ENCODE measurements at regions not wholly inside any gene's neighbourhood (a gene's known extent, or its start where the extent isn't known, plus 50 kb on each side); places are given as distances from the start of the nearest gene placed in this dataset.
A peak's percentile ranks its signal among the peaks of the same experiment; 100 is the strongest.

DNA sequence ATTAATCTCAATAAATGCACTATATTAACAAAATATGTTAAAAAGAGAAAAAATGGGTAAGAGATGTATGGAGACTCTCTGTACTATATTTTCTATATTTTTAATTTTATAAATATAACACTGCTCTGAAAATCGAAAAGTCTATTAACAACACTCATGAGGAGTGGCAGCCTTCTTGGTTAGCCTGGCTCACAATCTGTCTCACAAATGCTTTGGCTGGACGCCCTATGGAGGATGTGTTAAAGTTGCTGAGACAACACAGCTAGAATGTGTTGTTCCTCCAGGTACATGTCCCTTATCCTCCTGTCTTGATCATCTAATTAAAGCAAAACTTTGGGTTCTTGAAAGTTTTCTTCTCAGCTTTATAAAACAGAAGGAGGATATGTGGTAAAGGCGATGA, 396.6 kb upstream of the PCDH20 start:
- Histone ChIP-seq H3K9me3 (no peaks in the 10 kb centered on the region), H3K4me1 (no peaks in the 10 kb centered on the region), H3K4me3 (no peak overlapping the region), H3K27ac (no peak overlapping the region), H3K36me3 (ENCODE audit: insufficient read depth in 1 of 2, low read depth in 1 of 2) (no peaks in the 10 kb centered on the region), H3K27me3 (ENCODE audit: insufficient read depth in 3 of 3, low read length in 2 of 3) (no peaks in the 10 kb centered on the region)
- 83 to 90% (median 85%) methylated on average over 3 of the region's 3 CpGs for WGBS, 3 donors
- intact Hi-C loops (cut with DNase I), result no loop called here
- TF ChIP-seq CTCF (IDR thresholded peaks at IDR 0.05), result no peak
- ATAC-seq (no peak), DNase-seq (no peak)

DNA sequence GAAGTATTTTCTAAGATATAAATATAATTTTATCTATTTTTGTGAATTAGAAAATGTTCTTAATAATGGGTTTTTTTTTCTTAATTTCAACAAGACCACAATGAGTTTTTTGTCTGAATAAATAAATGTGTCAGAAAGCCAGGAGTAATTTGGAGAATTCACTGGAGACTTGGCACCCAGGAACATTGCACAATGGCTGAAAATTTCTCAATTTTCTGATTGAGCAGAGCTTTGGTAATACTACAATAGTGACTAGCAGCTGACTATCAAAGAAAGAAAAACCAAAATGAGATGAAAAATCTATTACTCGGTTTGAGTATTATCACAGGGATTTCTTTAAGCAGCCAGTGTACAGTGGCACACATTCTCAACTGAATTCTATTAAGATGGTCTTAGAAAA, 394.4 kb upstream of the PCDH20 start:
- 42 to 50% (median 43%) methylated on average over 1 of the region's 1 CpG for WGBS, 3 donors
- H3K27me3 ChIP-seq (ENCODE audit: insufficient read depth in 3 of 3, low read length in 2 of 3), result no peaks in the 10 kb centered on the region
- intact Hi-C loops (cut with DNase I), result no loop called here
- no peak overlapping the region for H3K27ac ChIP-seq
- no peaks in the 10 kb centered on the region for H3K4me1 ChIP-seq
- H3K4me3 ChIP-seq, result no peak overlapping the region
- no peak for TF ChIP-seq CTCF (IDR thresholded peaks at IDR 0.05)
- no peaks in the 10 kb centered on the region for H3K36me3 ChIP-seq (ENCODE audit: insufficient read depth in 1 of 2, low read depth in 1 of 2)
- no peaks in the 10 kb centered on the region for H3K9me3 ChIP-seq
- ATAC-seq (no peak), DNase-seq (no peak)

- no peak for ATAC-seq
- no peaks in the 10 kb centered on the region for H3K4me1 ChIP-seq
- 94 to 100% (median 97%) methylated on average over 1 of the region's 1 CpG for WGBS, 3 donors
- H3K27ac ChIP-seq, result no peak overlapping the region
- H3K4me3 ChIP-seq, result no peak overlapping the region
- H3K36me3 ChIP-seq (ENCODE audit: insufficient read depth in 1 of 2, low read depth in 1 of 2), result no peaks in the 10 kb centered on the region
- no peak for DNase-seq
- H3K9me3 ChIP-seq, result no peaks in the 10 kb centered on the region
- intact Hi-C loops (cut with DNase I), result no loop called here
- no peaks in the 10 kb centered on the region for H3K27me3 ChIP-seq (ENCODE audit: insufficient read depth in 3 of 3, low read length in 2 of 3)
- TF ChIP-seq CTCF (IDR thresholded peaks at IDR 0.05), result no peak
Measured at GRCh38 chr13:61797397-61797796, 381.7 kb upstream of the PCDH20 start.

GRCh38 chr13:61795580-61795979, 379.9 kb upstream of the PCDH20 start:
- Histone ChIP-seq H3K9me3 (no peaks in the 10 kb centered on the region), H3K27ac (no peak overlapping the region), H3K4me1 (no peaks in the 10 kb centered on the region), H3K27me3 (ENCODE audit: insufficient read depth in 3 of 3, low read length in 2 of 3) (no peaks in the 10 kb centered on the region), H3K4me3 (no peak overlapping the region), H3K36me3 (ENCODE audit: insufficient read depth in 1 of 2, low read depth in 1 of 2) (no peaks in the 10 kb centered on the region)
- intact Hi-C loops (cut with DNase I), result no loop called here
- DNase-seq, result no peak
- 20 to 30% (median 24%) methylated on average over 1 of the region's 1 CpG for WGBS, 3 donors
- TF ChIP-seq CTCF (IDR thresholded peaks at IDR 0.05), result no peak
- ATAC-seq, result peak in 1 of 4 donors; percentile 56

DNA sequence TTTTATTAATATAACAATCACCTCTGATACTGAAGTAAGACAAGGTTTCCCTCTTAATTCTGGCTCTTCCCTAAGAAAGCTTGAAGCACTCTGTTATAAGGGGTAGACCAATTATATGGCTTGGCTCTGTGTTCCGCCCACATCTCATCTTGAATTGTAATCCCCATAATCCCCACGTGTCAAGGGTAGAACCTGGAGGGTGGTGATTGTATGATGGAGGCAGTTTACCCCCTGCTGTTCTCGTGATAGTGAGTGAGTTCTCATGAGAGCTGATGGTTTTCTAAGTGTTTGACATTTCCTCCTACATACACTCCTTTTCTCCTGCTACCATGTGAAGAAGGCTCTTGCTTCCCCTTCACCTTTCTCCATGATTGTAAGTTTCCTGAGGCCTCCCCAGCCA, 363.8 kb upstream of the PCDH20 start:
- no peak for ATAC-seq
- TF ChIP-seq CTCF (IDR thresholded peaks at IDR 0.05), result no peak

More for the DNA sequence above, 363.8 kb upstream of the PCDH20 start:
- H3K4me1 ChIP-seq, result no peaks in the 10 kb centered on the region
- H3K4me3 ChIP-seq, result no peak overlapping the region
- H3K27ac ChIP-seq, result no peak overlapping the region
- H3K9me3 ChIP-seq, result no peaks in the 10 kb centered on the region
- no peaks in the 10 kb centered on the region for H3K27me3 ChIP-seq (ENCODE audit: insufficient read depth in 3 of 3, low read length in 2 of 3)
- intact Hi-C loops (cut with DNase I), result no loop called here
- 72 to 80% (median 79%) methylated on average over 3 of the region's 3 CpGs for WGBS, 3 donors
- DNase-seq, result no peak
- H3K36me3 ChIP-seq (ENCODE audit: insufficient read depth in 1 of 2, low read depth in 1 of 2), result no peaks in the 10 kb centered on the region

Data from psoas muscle (tissue), 7 donors.